ENCODE measurements at regions not wholly inside any gene's neighbourhood (a gene's known extent, or its start where the extent isn't known, plus 50 kb on each side); places are given as distances from the start of the nearest gene placed in this dataset.

- TF ChIP-seq EZH2phosphoT487 (IDR thresholded peaks at IDR 0.05; ENCODE audit: unreplicated experiment) = no peak
- TF ChIP-seq CTCF (conservative IDR thresholded peaks at IDR 0.05; ENCODE audit: low read depth in 2 of 2) = no peak
- no peak for TF ChIP-seq EZH2 (IDR thresholded peaks at IDR 0.05; ENCODE audit: low read depth, unreplicated experiment)
- no peak for TF ChIP-seq REST (IDR thresholded peaks at IDR 0.05; ENCODE audit: unreplicated experiment)
- no peak for TF ChIP-seq JUNB (IDR thresholded peaks at IDR 0.05; ENCODE audit: unreplicated experiment)
- TF ChIP-seq CREB1 (CRISPR knock-in tag; IDR thresholded peaks at IDR 0.05; ENCODE audit: low read depth) = no peak
- no peak for TF ChIP-seq POLR2AphosphoS5 (IDR thresholded peaks at IDR 0.05; ENCODE audit: low read depth)
- TF ChIP-seq STAT1 (IDR thresholded peaks at IDR 0.05; ENCODE audit: unreplicated experiment) = no peak
- TF ChIP-seq ZNF114 (CRISPR knock-in tag; IDR thresholded peaks at IDR 0.05) = no peak
Observed at GRCh38 chr2:239752951-239753350, 272.2 kb downstream of the NDUFA10 start.
